CD4-positive, CD25-positive, alpha-beta regulatory T cell (primary cell): ENCODE measurements at regions not wholly inside any gene's neighbourhood (a gene's known extent, or its start where the extent isn't known, plus 50 kb on each side); places are given as distances from the start of the nearest gene placed in this dataset.
"Not testable (repeated sequence)": the region's sequence is repeated elsewhere in the genome, so short reads cannot be mapped to it uniquely, and the experiment has no call there.

Experiments
- ATAC-seq, 2 donors: fragments of 150-1000 bp; cut with Tn5 transposase; one replicate each; pipeline ENCODE4 v1.10.0; 2021; ENCODE audit warnings: low read depth in 2 of 2, moderate number of reproducible peaks in 2 of 2, moderate library complexity in 1 of 2
- DNase-seq, 3 donors: peaks; one replicate each; pipeline versions ENCODE4 v3.0.0 to v3.0.0-alpha.2; 2012 to 2022; ENCODE audit warnings: mixed read lengths in 1 of 3
- H3K27ac ChIP-seq: one replicate; pipeline ENCODE4 v1.7.0; 2013; ENCODE audit warnings: mild to moderate bottlenecking, low read length; ENCODE audit not compliant: insufficient read depth, poor library complexity, severe bottlenecking
- H3K27me3 ChIP-seq: one replicate; pipeline ENCODE4 v1.7.0; 2013; ENCODE audit warnings: low read length; ENCODE audit not compliant: control insufficient read depth, insufficient read depth
- H3K36me3 ChIP-seq: one replicate; pipeline ENCODE4 v1.7.0; 2013; ENCODE audit warnings: mild to moderate bottlenecking, low read length, moderate library complexity; ENCODE audit not compliant: control insufficient read depth, insufficient read depth
- H3K4me1 ChIP-seq: 2 replicates; pipeline ENCODE4 v1.7.0; 2013; ENCODE audit warnings: mild to moderate bottlenecking, low read length; ENCODE audit not compliant: insufficient read depth, control insufficient read depth, poor library complexity, severe bottlenecking
- H3K4me3 ChIP-seq: one replicate; pipeline ENCODE4 v1.7.0; 2013; ENCODE audit warnings: low read depth, mild to moderate bottlenecking, low read length, moderate library complexity
- H3K9me3 ChIP-seq, 2 experiments: 1 replicate in 1 of 2; 2 replicates in 1 of 2; pipeline ENCODE4 v1.7.0; 2013; ENCODE audit warnings: low read length in 2 of 2, mild to moderate bottlenecking in 1 of 2, moderate library complexity in 1 of 2; ENCODE audit not compliant: control insufficient read depth in 2 of 2
- H3K27ac Mint-ChIP-seq, 3 donors: one replicate each; pipeline ENCODE4 v1.8.0; 2020 to 2022; ENCODE audit warnings: mild to moderate bottlenecking in 3 of 3, mixed read lengths in 3 of 3, moderate library complexity in 2 of 3
- H3K27me3 Mint-ChIP-seq: one replicate; pipeline ENCODE4 v1.8.0; 2022; ENCODE audit warnings: mild to moderate bottlenecking, mixed read lengths
- H3K36me3 Mint-ChIP-seq: one replicate; pipeline ENCODE4 v1.8.0; 2020; ENCODE audit warnings: mixed read lengths
- H3K4me1 Mint-ChIP-seq, 4 donors: one replicate each; pipeline ENCODE4 v1.8.0; 2020 to 2022; ENCODE audit warnings: mixed read lengths in 4 of 4, mild to moderate bottlenecking in 1 of 4
- H3K4me3 Mint-ChIP-seq, 4 donors: one replicate each; pipeline ENCODE4 v1.8.0; 2020 to 2022; ENCODE audit warnings: mild to moderate bottlenecking in 4 of 4, mixed read lengths in 4 of 4, moderate library complexity in 3 of 4
- H3K9me3 Mint-ChIP-seq, 7 donors: one replicate each; pipeline ENCODE4 v1.8.0; 2020 to 2022; ENCODE audit warnings: mixed read lengths in 7 of 7, mild to moderate bottlenecking in 3 of 7, moderate library complexity in 2 of 7

GRCh38 chr9:38927970-38928369 is 208.0 kb upstream of the FAM240B start:
- not testable (repeated sequence) for H3K9me3 ChIP-seq, DNase-seq, H3K4me1 ChIP-seq, H3K27ac Mint-ChIP-seq, H3K4me3 Mint-ChIP-seq, H3K36me3 Mint-ChIP-seq, H3K27me3 ChIP-seq, H3K36me3 ChIP-seq, ATAC-seq, H3K9me3 Mint-ChIP-seq, H3K4me1 Mint-ChIP-seq, H3K4me3 ChIP-seq, H3K27ac ChIP-seq, H3K27me3 Mint-ChIP-seq

DNA sequence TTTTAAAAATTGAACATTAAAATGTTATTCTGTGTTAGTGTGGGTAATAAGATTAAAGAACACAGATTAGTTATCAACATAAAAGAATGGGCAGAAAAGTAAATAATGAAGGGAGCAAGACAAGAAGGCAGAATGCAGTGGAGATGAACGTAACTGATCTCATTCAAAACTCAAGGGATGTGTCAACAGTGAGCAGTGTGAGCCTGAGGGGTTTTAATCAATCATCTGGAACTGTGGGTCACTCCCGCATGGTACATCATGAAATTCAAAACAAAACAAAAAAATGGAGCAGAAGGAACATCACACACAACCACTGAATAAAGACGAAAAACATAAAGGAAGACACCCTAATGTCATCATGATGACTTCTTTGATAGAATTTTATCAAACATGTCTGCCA is 206.6 kb upstream of the FAM240B start:
- not testable (repeated sequence) for H3K9me3 ChIP-seq, H3K4me3 Mint-ChIP-seq, H3K27me3 Mint-ChIP-seq, ATAC-seq, DNase-seq, H3K27ac Mint-ChIP-seq, H3K27me3 ChIP-seq, H3K4me1 ChIP-seq, H3K4me3 ChIP-seq, H3K27ac ChIP-seq, H3K9me3 Mint-ChIP-seq, H3K36me3 Mint-ChIP-seq, H3K4me1 Mint-ChIP-seq, H3K36me3 ChIP-seq

DNA sequence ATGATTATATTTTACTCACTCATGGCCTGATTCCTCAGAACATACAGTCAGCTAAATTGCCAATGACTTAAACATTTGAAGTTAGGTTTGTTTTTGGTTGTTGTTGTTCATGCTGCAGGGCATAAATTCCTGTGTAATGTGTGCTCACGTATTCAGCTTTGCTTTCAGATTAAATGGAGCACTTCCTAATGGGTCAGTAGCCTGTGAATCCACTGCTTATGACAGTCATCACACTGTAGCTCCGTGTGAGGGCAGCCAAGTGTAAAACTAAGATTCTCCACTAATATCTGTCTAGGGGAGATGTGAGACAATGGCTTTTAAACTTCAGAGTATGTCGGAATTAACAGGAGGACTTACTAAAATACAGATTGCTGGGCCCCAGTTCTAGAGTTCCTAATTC is 201.3 kb upstream of the FAM240B start:
- H3K9me3 Mint-ChIP-seq, H3K27ac Mint-ChIP-seq, H3K9me3 ChIP-seq, H3K4me3 ChIP-seq, H3K27me3 ChIP-seq, DNase-seq, H3K27me3 Mint-ChIP-seq, H3K4me1 ChIP-seq, H3K27ac ChIP-seq, ATAC-seq, H3K36me3 ChIP-seq, H3K4me3 Mint-ChIP-seq, H3K36me3 Mint-ChIP-seq, H3K4me1 Mint-ChIP-seq: not testable (repeated sequence)

DNA sequence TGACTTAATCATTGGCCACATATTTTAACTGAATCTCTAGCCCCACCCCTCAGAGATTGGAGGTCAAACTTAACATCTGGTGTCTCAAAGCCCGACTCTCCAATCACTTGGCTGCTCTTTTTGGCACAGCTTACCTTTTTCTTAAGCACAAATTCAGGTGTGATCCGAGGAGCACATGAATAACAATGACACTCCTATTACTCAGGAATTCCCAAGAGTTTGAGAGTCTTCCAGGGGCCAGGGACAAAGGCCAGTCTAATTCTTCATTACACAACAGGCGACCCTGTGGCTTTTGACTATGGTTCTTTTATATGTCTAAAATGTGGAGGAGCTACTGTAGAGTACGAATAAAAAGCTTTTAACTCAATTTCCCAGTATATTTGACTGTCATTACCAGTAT is 190.7 kb upstream of the FAM240B start:
- H3K27me3 Mint-ChIP-seq, H3K27ac ChIP-seq, H3K36me3 ChIP-seq, H3K36me3 Mint-ChIP-seq, ATAC-seq, H3K4me1 ChIP-seq, H3K9me3 ChIP-seq, H3K4me3 Mint-ChIP-seq, H3K9me3 Mint-ChIP-seq, DNase-seq, H3K27me3 ChIP-seq, H3K4me1 Mint-ChIP-seq, H3K4me3 ChIP-seq, H3K27ac Mint-ChIP-seq: not testable (repeated sequence)

- H3K4me3 Mint-ChIP-seq, H3K9me3 Mint-ChIP-seq, H3K9me3 ChIP-seq, H3K27ac Mint-ChIP-seq, H3K27ac ChIP-seq, H3K27me3 ChIP-seq, DNase-seq, H3K4me3 ChIP-seq, H3K27me3 Mint-ChIP-seq, H3K4me1 Mint-ChIP-seq, ATAC-seq, H3K36me3 ChIP-seq, H3K36me3 Mint-ChIP-seq, H3K4me1 ChIP-seq: not testable (repeated sequence)
These were observed 184.8 kb upstream of the FAM240B start for GRCh38 chr9:38904719-38905118.

- H3K4me3 Mint-ChIP-seq, H3K27me3 Mint-ChIP-seq, H3K27me3 ChIP-seq, H3K9me3 ChIP-seq, H3K36me3 Mint-ChIP-seq, H3K4me1 ChIP-seq, H3K9me3 Mint-ChIP-seq, H3K27ac Mint-ChIP-seq, H3K4me1 Mint-ChIP-seq, ATAC-seq, H3K27ac ChIP-seq, H3K4me3 ChIP-seq, DNase-seq, H3K36me3 ChIP-seq: not testable (repeated sequence)
These were observed 181.7 kb upstream of the FAM240B start for GRCh38 chr9:38901534-38902177.

- not testable (repeated sequence) for DNase-seq, ATAC-seq, H3K36me3 ChIP-seq, H3K27me3 Mint-ChIP-seq, H3K36me3 Mint-ChIP-seq, H3K4me3 Mint-ChIP-seq, H3K9me3 Mint-ChIP-seq, H3K27me3 ChIP-seq, H3K9me3 ChIP-seq, H3K27ac Mint-ChIP-seq, H3K4me3 ChIP-seq, H3K27ac ChIP-seq, H3K4me1 ChIP-seq, H3K4me1 Mint-ChIP-seq
These were observed 176.5 kb upstream of the FAM240B start for GRCh38 chr9:38896404-38896803.

DNA sequence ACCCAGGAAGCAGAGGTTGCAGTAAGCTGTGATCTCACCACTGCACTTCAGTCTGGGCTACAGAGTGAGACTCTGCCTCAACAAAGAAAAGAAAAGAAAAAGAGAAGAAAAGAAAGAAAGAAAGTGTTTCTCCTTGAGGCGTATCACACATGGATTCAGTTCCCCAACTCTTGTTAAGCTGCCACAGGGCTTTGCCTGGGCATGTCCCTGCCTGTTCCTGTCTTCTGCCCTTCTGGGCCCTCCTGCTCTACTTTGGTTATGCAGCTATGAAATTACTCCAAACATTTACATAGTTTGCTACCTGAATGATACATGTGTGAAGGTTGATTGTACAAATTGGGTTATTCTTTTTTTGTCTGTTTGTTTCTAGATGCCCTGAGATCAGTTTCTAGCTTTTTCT is 175.3 kb upstream of the FAM240B start:
- not testable (repeated sequence) for H3K27me3 ChIP-seq, DNase-seq

More for the DNA sequence above, 175.3 kb upstream of the FAM240B start:
- not testable (repeated sequence) for H3K27ac ChIP-seq, H3K27me3 Mint-ChIP-seq, H3K9me3 ChIP-seq, H3K36me3 ChIP-seq, H3K4me1 Mint-ChIP-seq, H3K27ac Mint-ChIP-seq, H3K9me3 Mint-ChIP-seq, ATAC-seq, H3K4me3 Mint-ChIP-seq, H3K4me1 ChIP-seq, H3K36me3 Mint-ChIP-seq, H3K4me3 ChIP-seq
